Small intestine (tissue), 7 donors: ENCODE measurements at regions not wholly inside any gene's neighbourhood (a gene's known extent, or its start where the extent isn't known, plus 50 kb on each side); places are given as distances from the start of the nearest gene placed in this dataset.

Experiments used
- DNase-seq, 2 donors: peaks; one replicate each; pipeline versions ENCODE4 v3.0.0 to v3.0.0-alpha.2; 2013
- FAIRE-seq: peaks from 2 replicates; lab custom pipeline; 2012; peaks lifted over from hg19 to GRCh38; lab: Jason Lieb, UNC
- H3K27ac ChIP-seq, 3 donors: one replicate each; pipeline ENCODE4 v1.5.1; 2013; ENCODE audit warnings: low read length in 2 of 3, mild to moderate bottlenecking in 2 of 3, control low read depth in 1 of 3, inconsistent platforms in 1 of 3, low read depth in 1 of 3, moderate library complexity in 1 of 3
- H3K27me3 ChIP-seq, 3 donors: one replicate each; pipeline ENCODE4 v1.6.1; 2013; ENCODE audit warnings: low read length in 3 of 3, inconsistent platforms in 1 of 3; ENCODE audit not compliant: control insufficient read depth in 3 of 3, insufficient read depth in 3 of 3
- H3K36me3 ChIP-seq, 3 donors: one replicate each; pipeline ENCODE4 v1.6.1; 2013; ENCODE audit warnings: low read length in 3 of 3, inconsistent platforms in 1 of 3, low read depth in 1 of 3, mild to moderate bottlenecking in 1 of 3, moderate library complexity in 1 of 3; ENCODE audit not compliant: control insufficient read depth in 3 of 3, insufficient read depth in 2 of 3
- H3K4me1 ChIP-seq, 3 donors: one replicate each; pipeline ENCODE4 v1.6.1; 2013; ENCODE audit warnings: low read length in 2 of 3, inconsistent platforms in 1 of 3, low read depth in 1 of 3, mild to moderate bottlenecking in 1 of 3, moderate library complexity in 1 of 3; ENCODE audit not compliant: control insufficient read depth in 3 of 3, insufficient read depth in 2 of 3
- H3K4me3 ChIP-seq, 3 donors: one replicate each; pipeline ENCODE4 v1.5.1; 2013; ENCODE audit warnings: low read length in 3 of 3, control low read depth in 1 of 3, inconsistent platforms in 1 of 3, low read depth in 1 of 3, mild to moderate bottlenecking in 1 of 3, moderate library complexity in 1 of 3
- H3K9me3 ChIP-seq, 2 donors: one replicate each; pipeline ENCODE4 v1.6.1; 2013; ENCODE audit warnings: low read depth in 1 of 2, low read length in 1 of 2; ENCODE audit not compliant: control insufficient read depth in 2 of 2, insufficient read depth in 1 of 2
- WGBS, 3 donors: extraction: QIAGEN DNeasy Blood & Tissue Kit; methylation state at CpG; one replicate each; pipeline ENCODE4 v1.1.7; 2013; 5-methylcytosine and 5-hydroxymethylcytosine counted together
- donor health status: healthy with polysubstance abuse.
- donor health status: control.
- donor health status: control.
- donor health status: Bipolar disorder and iron deficiency.
- donor health status: healthy.

DNA sequence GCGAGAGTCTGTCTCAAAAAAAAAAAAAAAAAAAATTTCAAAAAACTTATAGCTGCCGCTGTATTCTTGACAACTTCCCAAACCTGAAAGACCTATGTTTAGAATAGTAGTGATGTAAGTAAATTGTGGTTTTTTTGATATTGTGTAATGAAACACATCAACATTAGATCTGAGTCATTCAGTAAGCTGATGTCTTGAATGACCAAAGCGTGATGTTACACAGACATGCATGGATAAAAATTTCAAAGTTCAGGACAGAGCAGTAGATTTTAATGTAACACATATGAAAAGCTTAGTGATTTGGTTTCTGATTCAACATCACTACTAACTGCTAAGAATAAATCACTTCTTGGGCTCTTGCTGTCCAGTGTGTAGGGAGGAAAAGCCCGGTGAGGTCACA is 69.3 kb upstream of the MEX3C start:
- DNase-seq (no peak), FAIRE-seq (no peak)
- H3K27me3 ChIP-seq, result peaks cover 0 to 3% (median 0%) of the 10 kb centered on the region in 3 donors
- no peak overlapping the region for H3K4me3 ChIP-seq
- no peaks in the 10 kb centered on the region for H3K4me1 ChIP-seq
- H3K9me3 ChIP-seq, result peaks cover 0 to 5% of the 10 kb centered on the region in 2 donors
- H3K27ac ChIP-seq, result no peak overlapping the region
- WGBS, 3 donors, result 82 to 89% (median 88%) methylated on average over 4 of the region's 4 CpGs
- H3K36me3 ChIP-seq, result no peaks in the 10 kb centered on the region

DNA sequence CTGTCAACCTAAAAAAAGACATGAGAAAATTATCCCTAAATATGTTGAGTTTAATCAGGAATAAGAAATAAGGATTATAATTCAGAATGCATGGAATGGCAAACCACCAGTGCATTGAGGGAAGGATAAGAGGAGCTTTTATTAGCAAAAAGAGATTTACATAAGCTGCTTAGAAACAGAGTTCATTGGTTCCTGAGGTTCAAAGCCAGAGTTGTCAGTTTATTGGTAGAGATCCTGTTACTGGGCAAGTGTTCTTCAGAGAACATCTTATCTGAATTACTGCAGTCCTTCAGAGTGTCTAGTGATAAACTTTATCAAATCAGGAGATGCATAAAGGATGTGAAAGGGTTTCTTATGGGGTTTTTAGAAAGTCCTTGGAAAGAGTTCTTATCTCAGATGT is 76.0 kb upstream of the MEX3C start:
- Histone ChIP-seq H3K4me3 (no peak overlapping the region), H3K27ac (no peak overlapping the region), H3K27me3 (no peaks in the 10 kb centered on the region), H3K9me3 (peaks cover 0 to 5% of the 10 kb centered on the region in 2 donors), H3K4me1 (peaks cover 0 to 8% (median 0%) of the 10 kb centered on the region in 3 donors), H3K36me3 (no peaks in the 10 kb centered on the region)
- DNase-seq (no peak), FAIRE-seq (no peak)

DNA sequence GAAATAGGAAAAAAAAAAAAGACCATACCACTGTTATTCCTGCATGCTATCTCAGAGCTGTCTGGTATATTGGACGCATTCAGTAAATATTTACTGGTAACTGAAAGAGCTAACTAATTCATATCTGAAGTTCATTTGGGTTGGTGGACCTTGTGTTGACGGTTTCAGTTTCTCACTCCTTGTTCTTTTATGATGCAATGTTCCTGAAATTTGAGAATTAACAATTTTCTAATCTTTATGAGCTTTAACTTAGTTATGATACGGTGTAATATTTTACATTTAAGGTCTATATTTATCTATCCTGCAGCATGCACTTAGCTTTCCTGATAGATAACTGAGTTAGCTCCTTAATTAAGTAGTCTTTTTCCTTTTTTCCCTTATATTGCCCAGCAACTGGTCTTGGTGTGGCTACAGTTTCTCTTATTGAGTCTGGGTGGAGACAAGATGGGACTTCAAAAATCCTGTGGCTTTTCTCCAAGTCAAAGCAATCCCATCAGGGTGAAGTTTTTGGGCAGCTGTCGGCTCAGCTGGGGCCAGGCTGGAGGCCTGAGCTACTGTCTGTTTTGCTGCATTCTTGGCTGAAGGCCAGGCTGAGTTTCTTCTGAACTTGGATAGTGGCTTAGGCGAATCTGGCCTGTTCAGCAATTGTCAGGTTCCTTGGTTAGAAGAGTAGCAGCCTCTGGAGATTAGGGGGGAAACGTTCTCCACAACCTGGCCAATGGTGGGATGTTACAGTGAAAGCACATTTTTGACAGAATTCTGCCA is 78.4 kb upstream of the MEX3C start:
- 43 to 46% (median 43%) methylated on average over 6 of the region's 6 CpGs for WGBS, 3 donors

DNA sequence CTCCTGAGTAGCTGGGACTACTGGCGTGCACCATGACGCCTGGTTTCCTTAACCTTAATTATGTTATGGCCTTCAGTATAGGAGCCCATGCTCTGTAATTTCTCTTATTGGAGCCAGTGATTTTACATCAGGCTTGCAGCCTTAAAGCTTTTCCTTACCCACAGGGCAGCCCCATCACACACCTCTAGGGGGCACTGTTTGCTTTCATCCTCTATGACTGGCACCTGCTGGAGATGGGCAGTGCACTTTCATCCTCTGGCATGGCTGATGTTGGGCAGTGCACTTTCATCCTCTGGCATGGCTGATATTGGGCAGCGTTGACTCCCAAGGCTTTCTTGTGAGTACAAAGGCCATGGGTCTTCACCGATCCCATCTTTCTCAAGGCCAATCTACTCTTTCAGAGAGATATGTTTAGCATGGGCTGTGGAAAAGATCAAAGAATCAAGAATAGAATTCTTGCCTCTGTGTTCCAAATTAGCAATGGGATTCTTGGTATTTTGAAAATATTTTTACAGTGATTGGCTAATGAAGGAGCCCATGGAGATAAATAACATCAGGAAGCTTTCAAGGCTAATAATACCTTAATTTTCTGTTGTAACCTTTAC is 80.7 kb upstream of the MEX3C start:
- Histone ChIP-seq H3K4me1 (peaks cover 0 to 8% (median 0%) of the 10 kb centered on the region in 3 donors), H3K36me3 (no peaks in the 10 kb centered on the region), H3K4me3 (no peak overlapping the region), H3K27me3 (no peaks in the 10 kb centered on the region), H3K27ac (no peak overlapping the region), H3K9me3 (peaks cover 0 to 2% of the 10 kb centered on the region in 2 donors)
- peak; percentile 21 to 66 for DNase-seq
- no peak for FAIRE-seq
- 48 to 73% (median 72%) methylated on average over 4 of the region's 4 CpGs for WGBS, 3 donors

More for the DNA sequence above, 78.4 kb upstream of the MEX3C start:
- peaks cover 0 to 8% (median 0%) of the 10 kb centered on the region in 3 donors for H3K4me1 ChIP-seq
- no peak for FAIRE-seq
- H3K36me3 ChIP-seq, result no peaks in the 10 kb centered on the region
- peak overlapping the region in 1 of 3 donors; percentile 9 for H3K27ac ChIP-seq
- peaks cover 0 to 3% of the 10 kb centered on the region in 2 donors for H3K9me3 ChIP-seq
- no peaks in the 10 kb centered on the region for H3K27me3 ChIP-seq
- H3K4me3 ChIP-seq, result no peak overlapping the region
- peak in 1 of 2 donors; percentile 25 for DNase-seq

DNA sequence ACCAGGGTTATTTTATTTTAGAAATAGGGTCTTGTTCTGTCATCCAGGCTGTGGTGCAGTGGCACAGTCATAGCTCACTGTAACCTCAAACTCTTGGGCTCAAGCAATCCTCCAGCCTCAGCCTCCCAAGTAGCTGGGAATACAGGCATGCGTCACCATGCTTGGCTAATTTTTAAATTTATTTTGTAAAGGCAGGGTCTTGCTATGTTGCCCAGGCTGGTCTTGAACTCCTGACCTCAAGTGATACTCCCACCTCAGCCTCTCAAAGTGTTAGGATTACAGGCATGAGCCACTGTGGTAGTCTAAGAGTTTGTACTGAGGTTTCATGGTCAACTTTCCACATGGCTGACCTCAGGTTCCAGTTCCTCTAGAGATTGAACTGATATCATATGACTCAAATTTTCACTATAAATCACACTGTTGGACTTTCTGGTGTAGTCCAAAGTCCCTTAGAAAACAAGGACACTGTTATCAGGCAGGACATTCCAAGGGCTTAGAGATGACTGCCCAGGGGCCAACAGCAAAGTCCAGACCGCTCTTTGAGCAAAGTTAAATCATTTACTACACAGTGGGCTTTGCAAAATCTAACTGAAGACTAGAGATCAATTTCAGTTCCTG is 82.0 kb upstream of the MEX3C start:
- H3K27me3 ChIP-seq, result no peaks in the 10 kb centered on the region
- H3K36me3 ChIP-seq, result no peaks in the 10 kb centered on the region
- H3K4me3 ChIP-seq, result no peak overlapping the region
- DNase-seq (peak; percentile 11 to 62), FAIRE-seq (no peak)
- peaks cover 0 to 2% of the 10 kb centered on the region in 2 donors for H3K9me3 ChIP-seq
- H3K4me1 ChIP-seq, result peaks cover 0 to 14% (median 0%) of the 10 kb centered on the region in 3 donors
- H3K27ac ChIP-seq, result no peak overlapping the region
- 64 to 84% (median 70%) methylated on average over 2 of the region's 2 CpGs for WGBS, 3 donors

DNA sequence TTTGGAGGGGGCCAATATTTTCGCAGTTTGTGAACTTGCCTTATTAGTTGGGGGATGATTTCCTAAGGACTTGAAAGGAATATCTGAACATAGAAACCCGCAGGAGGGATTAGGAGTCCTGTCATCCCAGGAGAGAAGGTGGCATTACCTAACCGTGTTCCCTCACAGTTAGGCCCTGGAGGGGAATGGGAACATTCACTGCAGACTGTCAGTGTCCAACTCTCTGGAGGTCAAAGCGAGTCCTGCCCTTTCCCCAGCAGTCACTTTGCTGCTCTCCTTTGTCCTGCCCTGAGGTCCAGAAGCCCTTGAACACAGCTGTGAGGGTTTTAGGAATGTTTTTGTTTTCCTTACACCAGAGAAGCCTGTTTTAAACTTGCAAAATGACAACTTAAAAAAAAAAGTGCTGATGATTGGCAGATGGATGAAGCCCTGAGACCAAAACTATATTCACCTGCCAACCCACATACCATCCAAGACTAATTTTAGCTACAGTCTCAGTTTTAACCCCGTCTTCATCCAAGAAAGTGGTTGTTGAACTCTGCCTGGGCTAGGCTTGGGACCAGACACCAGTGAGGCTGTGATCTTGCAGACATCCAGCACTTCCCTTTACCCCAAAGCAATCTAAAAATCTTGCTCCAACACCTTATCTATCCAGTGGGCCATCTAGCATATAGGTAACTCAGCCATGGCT is 90.5 kb upstream of the MEX3C start:
- FAIRE-seq (no peak), DNase-seq (no peak)
- Histone ChIP-seq H3K9me3 (peaks cover 0 to 3% of the 10 kb centered on the region in 2 donors), H3K4me3 (no peak overlapping the region), H3K4me1 (peaks cover 0 to 6% (median 0%) of the 10 kb centered on the region in 3 donors), H3K27me3 (no peaks in the 10 kb centered on the region), H3K36me3 (no peaks in the 10 kb centered on the region), H3K27ac (no peak overlapping the region)
- 79 to 82% (median 80%) methylated on average over 5 of the region's 5 CpGs for WGBS, 3 donors

DNA sequence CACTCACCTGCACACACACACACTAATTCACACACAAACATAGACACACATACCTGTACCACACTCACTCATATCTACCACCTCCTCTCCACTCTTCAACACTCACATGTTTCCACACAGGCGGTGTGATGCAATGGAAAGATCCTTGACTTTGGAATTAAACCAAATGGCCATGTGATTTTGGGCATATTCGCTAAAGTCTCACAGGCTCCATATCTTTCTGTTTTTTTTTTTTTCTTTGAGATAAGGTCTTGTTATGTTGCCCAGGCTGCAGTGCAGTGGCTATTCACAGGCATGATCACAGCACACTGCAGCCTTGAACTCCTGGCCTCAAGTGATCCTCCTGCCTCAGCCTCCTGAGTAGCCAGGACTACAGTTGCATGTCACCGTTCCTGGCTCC is 91.1 kb upstream of the MEX3C start:
- peaks cover 0 to 1% (median 0%) of the 10 kb centered on the region in 3 donors for H3K4me1 ChIP-seq
- no peak overlapping the region for H3K27ac ChIP-seq
- H3K36me3 ChIP-seq, result no peaks in the 10 kb centered on the region
- 78 to 87% (median 82%) methylated on average over 3 of the region's 3 CpGs for WGBS, 3 donors
- DNase-seq (no peak), FAIRE-seq (no peak)
- no peak overlapping the region for H3K4me3 ChIP-seq
- no peaks in the 10 kb centered on the region for H3K27me3 ChIP-seq
- peaks cover 0 to 3% of the 10 kb centered on the region in 2 donors for H3K9me3 ChIP-seq

DNA sequence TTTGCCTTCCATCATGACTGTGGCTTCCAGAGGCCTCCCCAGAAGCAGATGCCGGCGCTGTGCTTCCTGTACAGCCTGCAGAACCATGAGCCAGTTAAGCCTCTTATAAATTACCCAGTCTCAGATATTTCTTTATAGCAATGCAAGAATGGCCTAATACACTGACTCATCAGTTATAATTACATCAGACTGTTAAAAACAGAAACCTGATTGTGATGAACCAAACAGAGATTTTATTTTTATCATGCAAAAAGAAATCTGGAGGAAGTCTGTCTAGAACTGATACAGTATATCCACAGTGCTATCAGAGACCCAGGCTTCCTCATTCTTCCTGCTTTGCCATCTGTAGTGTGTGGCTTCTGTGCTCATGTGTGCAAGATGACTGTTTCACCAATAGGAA is 93.4 kb upstream of the MEX3C start:
- DNase-seq (no peak), FAIRE-seq (no peak)
- no peak overlapping the region for H3K4me3 ChIP-seq
- no peaks in the 10 kb centered on the region for H3K36me3 ChIP-seq
- no peaks in the 10 kb centered on the region for H3K27me3 ChIP-seq
- peaks cover 0 to 3% of the 10 kb centered on the region in 2 donors for H3K9me3 ChIP-seq
- H3K4me1 ChIP-seq, result no peaks in the 10 kb centered on the region
- no peak overlapping the region for H3K27ac ChIP-seq
- 64 to 86% (median 77%) methylated on average over 2 of the region's 2 CpGs for WGBS, 3 donors
